ELR (cell line): ENCODE measurements at regions not wholly inside any gene's neighbourhood (a gene's known extent, or its start where the extent isn't known, plus 50 kb on each side); places are given as distances from the start of the nearest gene placed in this dataset.
"Not testable (repeated sequence)": the region's sequence is repeated elsewhere in the genome, so short reads cannot be mapped to it uniquely, and the experiment has no call there.

Source experiments
- DNase-seq: peaks from one replicate; pipeline ENCODE4 v3.0.0-alpha.2; 2015; ENCODE audit warnings: low read depth

DNA sequence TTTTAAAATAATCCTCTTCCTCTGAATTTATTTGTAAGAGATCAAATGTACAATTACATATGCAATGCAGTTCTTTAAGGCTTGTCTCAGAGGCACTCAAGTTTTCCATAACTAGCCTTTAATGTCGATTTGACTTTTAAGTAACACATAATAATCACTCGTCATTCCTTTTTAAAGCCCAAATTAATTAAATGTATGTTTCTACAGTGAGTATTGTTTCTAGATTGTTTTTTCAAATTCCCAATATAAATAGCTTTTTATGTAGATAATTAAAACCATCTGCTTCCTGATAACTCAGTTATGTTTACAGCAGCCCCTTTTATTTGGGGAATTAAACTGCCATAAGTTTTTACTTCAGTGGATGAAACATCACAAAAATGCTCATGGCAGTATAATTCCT, 185.1 kb downstream of the ETNK1 start:
- no peak for DNase-seq

DNA sequence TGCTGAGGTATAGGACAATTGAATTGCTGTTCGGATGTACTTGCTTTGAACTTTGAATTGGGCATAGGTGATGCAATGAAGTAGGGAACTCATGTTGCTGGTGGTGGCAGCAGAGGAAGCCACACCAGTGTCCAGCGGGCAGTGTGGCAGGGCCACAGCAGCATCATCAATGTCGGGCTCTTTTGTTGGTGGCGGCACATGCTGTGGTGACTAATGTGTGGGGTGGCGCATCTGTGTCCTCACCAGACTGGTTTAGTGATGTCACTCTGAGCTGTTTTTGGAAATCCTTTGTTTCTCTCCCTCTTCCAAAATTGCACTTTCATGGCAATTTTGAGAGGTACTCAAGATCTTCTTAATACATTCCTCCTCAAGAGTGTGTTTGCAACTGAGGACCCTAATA, 187.6 kb downstream of the ETNK1 start:
- no peak for DNase-seq

GRCh38 chr12:22821985-22822384, 197.0 kb downstream of the ETNK1 start:
- peak; percentile 8 for DNase-seq

DNA sequence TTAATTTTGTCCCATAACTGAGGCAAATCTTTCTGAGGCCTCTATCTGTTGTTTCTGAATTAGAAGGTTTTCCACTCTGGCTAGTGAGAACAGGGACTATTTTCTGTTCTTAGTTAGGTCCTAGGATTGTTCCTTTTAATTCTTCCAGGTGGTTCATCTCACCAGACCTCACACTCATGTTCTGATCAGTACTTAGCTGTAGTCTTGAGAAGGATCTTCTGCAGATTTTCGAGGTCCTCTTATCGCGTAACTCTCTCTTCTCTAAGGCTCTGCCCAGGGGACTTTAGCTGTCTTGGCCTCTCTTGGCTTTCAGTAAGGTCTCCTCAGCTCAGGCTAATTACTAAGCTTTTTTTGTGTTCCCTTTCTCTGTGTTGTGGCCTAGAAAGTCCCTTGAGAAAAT, 201.1 kb downstream of the ETNK1 start:
- no peak for DNase-seq

DNA sequence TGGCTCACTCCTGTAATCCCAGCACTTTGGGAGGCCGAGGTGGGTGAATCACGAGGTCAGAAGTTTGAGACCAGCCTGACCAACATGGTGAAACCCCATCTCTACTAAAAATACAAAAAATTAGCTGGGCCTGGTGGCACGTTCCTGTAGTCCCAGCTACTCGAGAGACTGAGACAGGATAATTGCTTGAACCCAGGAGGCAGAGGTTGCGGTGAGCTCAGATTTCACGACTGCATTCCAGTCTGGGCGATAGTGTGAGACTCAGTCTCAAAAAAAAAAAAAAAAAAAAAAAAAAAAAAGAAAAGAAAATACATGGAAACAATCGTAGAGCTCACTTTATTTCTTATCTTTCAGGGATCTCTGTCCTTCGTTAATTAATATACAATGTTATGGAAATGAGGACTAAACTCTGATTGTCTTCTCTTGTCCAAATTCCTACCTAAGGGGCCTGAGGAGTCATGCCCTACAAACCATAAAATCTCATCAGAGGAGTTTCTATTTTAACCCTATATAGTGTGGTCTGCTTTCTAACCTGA, 201.5 kb downstream of the ETNK1 start:
- not testable (repeated sequence) for DNase-seq

DNA sequence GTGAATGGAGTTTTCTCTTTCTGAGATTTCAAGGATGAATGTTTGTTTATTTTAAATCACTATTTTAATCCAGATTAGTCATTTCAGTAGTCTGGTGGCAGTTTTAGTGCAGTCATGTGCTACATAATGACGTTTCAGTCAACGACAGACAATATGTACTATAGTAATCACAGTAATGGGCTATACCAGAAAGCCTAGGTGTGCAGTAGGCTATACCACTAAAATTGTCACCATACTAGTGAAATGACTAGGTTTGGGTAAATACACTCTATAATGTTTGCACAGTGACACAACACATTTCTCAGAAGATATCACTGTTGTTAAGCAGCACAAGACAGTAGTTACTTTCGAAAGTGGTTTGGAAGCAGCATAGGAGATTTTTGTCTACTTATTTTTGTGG, 203.1 kb downstream of the ETNK1 start:
- no peak for DNase-seq

DNA sequence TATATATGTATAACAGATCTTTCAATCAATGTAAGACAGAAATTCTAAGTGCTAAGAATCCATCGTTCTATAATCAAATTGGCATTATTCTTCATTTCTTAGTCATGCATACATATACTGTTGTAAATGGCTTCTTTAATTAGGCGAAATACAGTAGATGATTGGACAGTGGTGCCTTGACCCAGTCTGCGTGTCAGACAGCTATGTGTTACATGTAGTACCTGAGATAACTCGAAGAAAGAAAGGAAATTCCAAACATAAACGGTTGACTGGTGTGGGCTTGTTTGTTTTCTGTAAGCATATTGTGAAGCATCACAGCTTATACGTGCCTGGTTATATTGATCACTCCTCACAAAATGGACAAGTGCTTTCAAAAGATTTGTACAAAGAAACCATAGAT, 210.5 kb downstream of the ETNK1 start:
- DNase-seq, result no peak

- no peak for DNase-seq
Measured at GRCh38 chr12:22850185-22850584, 225.2 kb downstream of the ETNK1 start.

DNA sequence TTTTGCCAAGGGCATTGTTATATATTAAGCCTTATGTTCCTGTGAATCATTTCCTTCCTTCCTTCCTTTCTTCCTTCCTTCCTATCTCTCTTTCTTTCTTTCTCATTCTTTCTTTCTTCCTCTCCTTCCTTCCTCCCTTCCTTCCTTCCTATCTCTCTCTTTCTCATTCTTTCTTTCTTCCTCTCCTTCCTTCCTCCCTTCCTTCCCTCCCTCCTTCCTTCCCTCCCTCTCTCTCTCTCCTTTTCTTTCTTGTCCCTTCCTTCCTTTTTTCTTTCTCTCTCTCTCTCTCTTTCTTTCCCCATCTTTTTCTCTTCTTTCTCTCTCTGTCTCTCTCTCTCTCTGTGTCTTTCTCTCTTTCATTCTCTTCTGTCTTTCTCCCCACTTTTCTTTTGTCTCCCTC, 226.6 kb downstream of the ETNK1 start:
- DNase-seq, result no peak

DNA sequence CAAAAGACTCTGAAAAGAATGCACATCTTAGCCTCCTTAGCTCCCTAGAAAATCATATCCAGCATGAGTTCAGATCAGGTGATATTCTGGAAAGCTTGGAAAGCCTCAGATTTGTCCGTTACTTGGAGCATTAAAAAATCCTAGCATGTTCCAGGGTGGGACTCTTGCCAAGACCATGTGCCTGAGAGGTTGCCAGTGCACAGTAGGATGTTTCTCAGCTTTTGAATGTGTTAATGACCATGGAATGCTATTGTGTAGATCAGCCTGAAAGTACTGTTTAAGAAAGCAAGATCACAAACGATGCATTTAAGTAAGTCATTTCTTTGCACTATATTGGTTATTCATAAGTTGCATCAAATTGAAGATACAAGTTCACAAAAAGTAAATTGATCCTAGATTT, 230.5 kb downstream of the ETNK1 start:
- no peak for DNase-seq

- DNase-seq, result peak; percentile 50
Measured at GRCh38 chr12:22856178-22856577, 231.2 kb downstream of the ETNK1 start.

DNA sequence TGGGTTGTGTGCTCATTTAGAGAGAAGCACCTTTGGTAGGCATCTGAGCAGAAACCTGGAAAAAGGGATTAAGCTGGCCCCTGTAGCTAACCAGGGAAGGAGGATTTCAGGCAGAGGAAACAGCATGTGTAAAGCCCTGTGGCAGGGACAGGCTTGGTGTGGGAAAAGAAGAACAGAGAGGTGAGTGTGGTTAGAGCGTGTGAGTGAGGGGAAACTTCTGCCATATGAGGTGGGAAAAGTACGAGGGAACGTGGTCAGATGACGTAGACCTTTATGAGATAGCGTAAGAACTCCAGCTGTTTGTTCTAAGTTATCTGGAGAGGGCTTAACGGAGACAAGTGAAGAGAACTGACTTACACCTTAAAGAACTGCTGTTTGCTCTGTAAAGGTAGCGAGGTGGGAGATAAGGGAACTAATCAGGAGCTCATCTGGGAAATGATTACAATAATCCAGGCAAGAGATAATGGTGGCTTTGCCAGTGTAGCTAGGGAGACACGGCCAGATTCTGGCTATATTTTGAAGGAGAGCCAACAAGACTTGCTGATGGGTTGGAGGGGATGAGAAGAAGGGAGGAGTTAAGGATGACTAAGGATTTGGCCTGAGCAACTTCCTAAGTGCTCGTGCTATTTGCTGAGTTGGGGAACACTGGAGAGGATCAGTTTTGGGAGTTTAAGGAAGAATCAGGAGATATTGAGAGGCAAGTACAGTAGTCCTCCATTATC, 234.0 kb downstream of the ETNK1 start:
- DNase-seq, result peak; percentile 4

GRCh38 chr12:22860926-22861325, 236.0 kb downstream of the ETNK1 start:
- DNase-seq, result no peak

- DNase-seq, result no peak
Measured at GRCh38 chr12:22865822-22866221, 240.9 kb downstream of the ETNK1 start.

DNA sequence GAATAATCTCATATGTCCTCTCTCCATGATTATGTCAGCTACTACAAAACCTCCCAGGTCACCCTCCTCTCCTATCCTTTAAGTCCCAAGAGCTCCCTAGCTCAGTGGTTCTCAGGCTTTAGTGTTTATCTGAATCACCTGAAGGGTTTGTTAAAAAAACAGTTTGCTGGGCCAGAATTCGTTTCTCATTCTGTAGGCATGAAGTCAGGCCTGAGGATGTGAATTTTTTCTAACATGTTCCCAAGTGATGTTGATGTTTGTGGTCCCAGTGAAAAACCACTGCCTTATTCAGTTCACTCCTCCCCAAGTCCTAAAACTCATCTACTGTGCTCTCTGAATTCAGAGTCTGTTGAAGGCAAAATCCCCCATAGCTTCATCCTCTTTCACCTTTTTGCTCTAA, 241.4 kb downstream of the ETNK1 start:
- DNase-seq, result no peak

GRCh38 chr12:22874151-22874550, 249.2 kb downstream of the ETNK1 start:
- no peak for DNase-seq

GRCh38 chr12:22876262-22876661, 251.3 kb downstream of the ETNK1 start:
- DNase-seq, result no peak

- DNase-seq, result no peak
Measured at GRCh38 chr12:22879203-22879602, 254.2 kb downstream of the ETNK1 start.

GRCh38 chr12:22880331-22880730, 255.4 kb downstream of the ETNK1 start:
- no peak for DNase-seq

- DNase-seq, result no peak
Measured at GRCh38 chr12:22880807-22881206, 255.8 kb downstream of the ETNK1 start.

DNA sequence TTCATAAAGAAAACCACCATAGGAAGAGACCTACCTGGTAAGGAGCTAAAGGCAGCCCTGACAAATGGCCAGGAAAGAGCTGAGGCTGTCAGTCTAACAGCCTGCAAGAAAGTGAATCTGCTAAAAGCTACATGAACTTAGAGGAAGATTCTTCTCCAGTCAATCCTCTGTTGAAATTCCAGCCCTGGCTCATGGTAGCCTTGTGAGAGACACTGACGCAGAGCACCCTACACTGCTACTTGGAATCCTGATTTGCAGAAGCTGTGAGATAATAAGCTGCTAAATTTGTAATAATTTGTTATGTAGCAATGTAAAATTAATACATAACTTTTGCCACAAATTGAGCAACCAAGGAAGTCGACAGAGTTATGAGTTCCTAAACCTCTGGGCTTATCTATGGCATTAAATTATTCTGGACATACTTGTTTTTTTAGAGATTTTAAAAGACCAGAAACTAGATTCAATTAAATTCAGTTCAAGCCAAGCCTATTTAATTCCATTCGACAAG, 257.0 kb downstream of the ETNK1 start:
- DNase-seq, result no peak

GRCh38 chr12:22882559-22882958, 257.6 kb downstream of the ETNK1 start:
- no peak for DNase-seq

GRCh38 chr12:22893878-22894277, 268.9 kb downstream of the ETNK1 start:
- DNase-seq, result no peak

- no peak for DNase-seq
Measured at GRCh38 chr12:22899184-22899583, 274.2 kb downstream of the ETNK1 start.
